ENCODE measurements at regions not wholly inside any gene's neighbourhood (a gene's known extent, or its start where the extent isn't known, plus 50 kb on each side); places are given as distances from the start of the nearest gene placed in this dataset.

DNA sequence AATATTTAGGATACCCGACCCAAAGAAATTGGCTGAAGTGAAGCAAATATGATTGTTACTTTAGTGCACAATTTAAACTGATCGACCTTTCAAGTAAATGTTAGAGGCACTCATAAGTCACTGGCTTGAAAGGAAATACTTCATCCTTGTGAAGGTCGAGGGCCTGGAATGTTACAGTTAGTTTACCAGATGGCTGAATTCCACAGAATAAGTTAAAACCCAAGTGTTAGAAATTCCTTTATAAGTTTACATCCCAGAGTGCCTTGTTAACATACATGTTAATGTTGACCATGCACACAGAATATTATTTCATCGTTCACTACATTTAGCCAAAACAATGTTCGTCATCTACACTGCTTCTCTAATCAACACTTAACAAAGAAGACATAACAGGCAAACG, 235.5 kb upstream of the ANO3 start:
- DNase-seq: no peak

DNA sequence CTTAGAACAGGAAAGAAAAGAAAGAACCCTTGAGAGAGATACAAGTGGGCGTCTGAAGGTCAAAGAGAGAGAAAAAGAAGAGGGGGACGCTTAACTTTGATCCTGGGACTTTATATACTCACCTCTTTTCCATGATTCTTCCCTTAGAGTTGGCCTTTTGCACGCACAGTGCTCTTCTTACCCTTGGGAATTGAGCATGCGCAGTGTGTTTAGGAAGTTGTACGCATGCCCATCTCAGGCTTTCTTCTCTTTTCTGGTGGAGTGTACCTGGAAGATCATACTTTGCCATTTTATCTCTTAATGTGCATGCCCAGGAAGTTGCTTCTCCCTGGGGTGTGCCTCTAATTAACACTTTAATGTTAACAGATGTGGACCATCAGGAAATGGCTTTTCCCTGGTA, 229.6 kb upstream of the ANO3 start:
- DNase-seq: no peak

DNA sequence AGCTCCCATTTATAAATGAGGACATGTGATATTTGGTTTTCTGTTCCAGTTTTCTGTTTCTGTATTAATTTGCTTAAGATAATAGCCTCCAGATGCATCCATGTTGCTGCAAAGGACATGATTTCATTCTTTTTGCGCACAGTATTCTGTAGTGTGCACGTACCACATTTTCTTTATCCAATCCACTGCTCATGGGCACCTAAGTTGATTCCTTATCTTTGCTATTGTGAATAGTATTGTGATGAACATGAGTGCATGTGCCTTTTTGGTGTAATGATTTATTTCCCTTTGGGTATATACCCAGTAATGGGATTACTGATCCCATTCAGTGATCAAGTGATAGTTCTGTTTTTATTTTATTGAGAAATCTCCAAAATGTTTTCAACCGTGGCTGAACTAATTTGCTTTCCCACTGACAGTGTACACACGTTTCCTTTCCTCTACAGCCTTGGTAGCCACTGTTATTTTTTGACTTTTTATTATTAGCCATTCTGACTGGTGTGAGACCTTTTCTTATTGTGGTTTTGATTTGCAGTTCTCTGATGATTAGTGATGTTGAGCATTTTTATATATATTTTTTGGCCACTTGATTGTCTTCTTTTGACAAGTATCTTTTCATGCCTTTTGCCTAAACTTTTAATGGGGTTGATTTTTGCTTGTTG, 226.0 kb upstream of the ANO3 start:
- no peak for DNase-seq

- no peak for DNase-seq
Observed at GRCh38 chr11:26106726-26107125, 225.2 kb upstream of the ANO3 start.

- no peak for DNase-seq
Observed at GRCh38 chr11:26109658-26110368, 222.1 kb upstream of the ANO3 start.

DNA sequence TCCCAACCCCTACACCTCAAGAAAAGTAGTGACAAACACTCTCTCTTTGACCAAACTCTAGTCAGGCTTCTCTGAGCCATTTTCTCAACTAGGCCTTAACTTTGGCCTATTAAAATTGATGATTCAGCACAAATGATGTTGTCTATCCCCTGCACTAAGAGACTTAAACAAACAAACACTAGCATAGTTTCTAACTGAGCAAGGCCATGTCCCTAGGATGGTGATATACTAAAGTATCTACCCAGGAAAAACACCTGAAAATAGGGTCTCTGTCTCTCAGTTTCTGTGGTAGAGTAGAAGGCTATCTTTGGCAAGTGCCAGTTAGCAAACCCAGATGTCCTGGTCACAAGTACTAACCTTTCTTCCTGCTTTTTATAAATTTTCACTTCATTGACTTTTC, 219.7 kb upstream of the ANO3 start:
- DNase-seq: no peak

GRCh38 chr11:26121466-26121865, 210.5 kb upstream of the ANO3 start:
- DNase-seq: no peak

- no peak for DNase-seq
Observed at GRCh38 chr11:26126741-26127140, 205.2 kb upstream of the ANO3 start.

- DNase-seq: peak; percentile 7
Observed at GRCh38 chr11:26127336-26127735, 204.6 kb upstream of the ANO3 start.

GRCh38 chr11:26131406-26131805, 200.5 kb upstream of the ANO3 start:
- DNase-seq: no peak

- no peak for DNase-seq
Observed at GRCh38 chr11:26134053-26134452, 197.9 kb upstream of the ANO3 start.

- DNase-seq: peak; percentile 24
Observed at GRCh38 chr11:26134481-26135355, 197.2 kb upstream of the ANO3 start.

GRCh38 chr11:26137651-26138050, 194.3 kb upstream of the ANO3 start:
- no peak for DNase-seq

- no peak for DNase-seq
Observed at GRCh38 chr11:26142891-26143290, 189.0 kb upstream of the ANO3 start.

- DNase-seq: no peak
Observed at GRCh38 chr11:26143566-26144290, 188.2 kb upstream of the ANO3 start.

GRCh38 chr11:26144291-26144690, 187.6 kb upstream of the ANO3 start:
- no peak for DNase-seq

DNA sequence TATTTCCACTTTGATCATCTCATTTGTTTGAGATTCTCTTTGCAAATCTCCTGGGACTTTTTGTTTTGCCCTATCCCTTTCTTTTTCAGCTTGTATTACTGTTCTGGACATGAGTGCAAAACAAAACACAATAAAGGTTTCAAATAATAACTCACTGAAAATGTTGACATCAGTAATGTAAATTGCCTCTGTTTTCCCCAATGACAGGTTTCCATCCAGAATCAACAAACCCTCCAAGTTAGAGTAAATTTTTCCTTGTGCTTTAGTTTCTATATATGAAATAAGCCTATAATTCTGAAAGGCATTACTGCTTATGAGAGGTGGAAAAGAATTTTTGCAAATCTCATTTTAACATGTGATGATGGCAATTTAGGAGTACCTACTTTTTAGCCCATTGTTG, 187.0 kb upstream of the ANO3 start:
- no peak for DNase-seq

DNA sequence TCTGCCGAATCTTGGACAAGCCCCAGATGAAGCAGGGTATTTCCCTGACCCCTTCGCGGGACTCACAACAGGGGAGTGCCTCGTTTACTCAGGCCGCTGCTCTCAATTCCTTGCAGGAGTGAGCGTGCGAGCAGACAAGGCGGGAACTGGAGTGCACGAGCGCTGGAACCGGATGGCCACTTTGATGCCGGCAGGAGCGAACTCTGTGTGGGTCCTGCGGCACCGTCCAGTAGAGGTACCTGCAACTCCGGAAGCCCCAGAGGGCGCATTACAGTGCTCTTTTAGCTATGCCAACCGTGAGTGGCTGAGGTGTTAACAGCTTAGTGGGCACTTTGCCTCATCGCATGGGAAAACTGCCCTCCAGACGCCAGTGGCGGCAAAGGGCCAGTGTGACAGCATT, 182.3 kb upstream of the ANO3 start:
- no peak for DNase-seq

- no peak for DNase-seq
Observed at GRCh38 chr11:26150031-26150430, 181.9 kb upstream of the ANO3 start.

DNA sequence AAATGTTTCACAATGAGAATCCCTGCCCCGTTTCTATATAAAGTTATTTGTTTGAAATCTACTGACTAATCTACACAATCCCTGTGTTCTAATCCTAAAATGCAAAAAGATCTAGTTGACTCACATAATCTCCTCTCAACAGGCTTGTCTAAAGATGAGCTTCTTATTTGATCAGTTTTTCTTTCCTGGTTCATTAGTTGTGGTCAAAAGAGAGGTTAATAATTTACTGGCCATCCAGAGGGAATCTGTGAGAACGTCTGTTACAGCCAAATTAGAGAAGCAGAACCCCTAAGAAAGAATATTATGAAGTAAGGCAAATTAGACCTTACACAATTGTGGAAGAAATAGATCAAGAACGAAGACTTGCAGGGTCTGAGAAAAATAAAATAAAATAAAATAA, 173.7 kb upstream of the ANO3 start:
- no peak for DNase-seq

DNA sequence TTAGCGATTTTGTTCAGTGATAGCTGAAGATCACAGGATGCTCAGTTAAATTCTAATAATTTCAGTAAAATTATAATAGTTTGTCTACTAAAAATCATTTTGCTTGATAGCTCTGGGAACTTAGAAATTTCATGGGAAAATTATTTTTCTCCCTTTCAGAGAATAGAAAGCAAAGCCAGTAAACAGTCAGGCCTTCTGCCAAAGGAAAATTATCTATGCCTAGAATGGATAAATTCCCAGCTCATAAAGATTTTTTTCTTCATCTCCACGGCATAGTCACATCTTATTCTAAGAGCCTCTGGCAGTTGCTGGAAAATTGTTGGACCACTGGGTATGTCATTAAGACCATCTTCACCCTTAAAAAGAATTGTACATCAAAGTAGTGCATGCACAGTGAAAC, 169.6 kb upstream of the ANO3 start:
- DNase-seq: no peak

DNA sequence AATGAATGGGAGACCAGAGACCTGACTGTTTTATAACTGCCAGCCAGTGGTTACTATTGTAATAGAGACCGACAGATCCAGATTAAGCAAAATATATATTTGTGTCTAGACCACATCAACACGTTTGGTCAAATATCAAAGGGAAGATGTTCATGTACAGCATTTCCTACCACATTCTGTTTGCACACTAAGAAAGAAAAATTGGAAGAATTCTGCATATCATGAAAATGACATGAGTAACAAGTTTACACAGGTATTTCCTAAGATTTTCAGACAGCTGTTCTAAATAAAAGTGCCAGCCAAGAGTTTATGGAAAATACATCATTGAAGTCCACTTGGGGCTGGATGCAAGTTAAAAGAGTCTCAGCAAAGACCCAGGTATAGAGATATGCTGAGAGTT, 145.5 kb upstream of the ANO3 start:
- no peak for DNase-seq
